ENCODE measurements at regions not wholly inside any gene's neighbourhood (a gene's known extent, or its start where the extent isn't known, plus 50 kb on each side); places are given as distances from the start of the nearest gene placed in this dataset.

DNA sequence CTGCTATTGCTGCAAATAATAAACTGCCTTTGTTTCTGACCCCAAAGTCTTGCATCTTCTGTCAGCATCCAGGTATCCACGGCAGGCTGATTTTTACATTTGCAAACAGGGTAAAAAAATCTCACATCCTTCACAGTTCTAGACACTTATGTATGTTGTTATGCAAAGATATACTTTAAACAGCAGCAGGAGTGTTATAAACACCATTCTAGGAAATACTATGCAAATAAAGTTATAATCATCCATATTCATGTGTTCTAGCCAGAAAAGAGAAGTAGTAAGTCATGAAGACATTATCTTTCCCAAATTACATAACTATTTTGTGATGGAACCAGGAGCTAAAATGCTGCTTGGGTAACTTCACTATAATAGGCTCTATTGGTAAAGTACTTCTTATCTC, 534.2 kb downstream of the LTN1 start:
- Histone ChIP-seq H3K27me3 (ENCODE audit: control insufficient read depth, extremely low read depth, insufficient read depth, low read length) (no peaks in the 10 kb centered on the region), H3K9me3 (ENCODE audit: control insufficient read depth, low read depth, low read length) (no peaks in the 10 kb centered on the region), H2AFZ (ENCODE audit: control insufficient read depth, low read length) (no peak overlapping the region), H3K4me1 (ENCODE audit: control insufficient read depth, extremely low read depth, insufficient read depth, low read length) (no peaks in the 10 kb centered on the region), H3K79me2 (ENCODE audit: control insufficient read depth, insufficient read depth, low read length) (no peaks in the 10 kb centered on the region), H3K36me3 (ENCODE audit: control insufficient read depth in 2 of 2, extremely low read depth in 1 of 2, insufficient read depth in 2 of 2, low read length in 2 of 2) (no peaks in the 10 kb centered on the region), H4K20me1 (ENCODE audit: control insufficient read depth, extremely low read depth, insufficient read depth, low read length) (no peaks in the 10 kb centered on the region), H3K9me1 (ENCODE audit: control insufficient read depth, extremely low read depth, insufficient read depth, low read length) (no peaks in the 10 kb centered on the region), H3K9ac (ENCODE audit: control insufficient read depth, extremely low read depth, insufficient read depth, low read length) (no peak overlapping the region), H3K4me2 (ENCODE audit: control insufficient read depth, extremely low read depth, insufficient read depth, low read depth, low read length) (no peak overlapping the region), H3K27ac (ENCODE audit: control insufficient read depth, insufficient read depth, low read length) (no peak overlapping the region), H3K4me3 (ENCODE audit: control insufficient read depth in 2 of 3, extremely low read depth in 1 of 3, insufficient read depth in 2 of 3, low read depth in 1 of 3, low read length in 3 of 3) (no peak overlapping the region)
- DNase-seq (ENCODE audit: low read depth, low spot score): no peak
- dilution Hi-C loops (cut with MboI; ENCODE audit: extremely low pct_ligation_motif_present, low sequenced_read_pairs): no loop called here
- TF ChIP-seq, protein P1, sequence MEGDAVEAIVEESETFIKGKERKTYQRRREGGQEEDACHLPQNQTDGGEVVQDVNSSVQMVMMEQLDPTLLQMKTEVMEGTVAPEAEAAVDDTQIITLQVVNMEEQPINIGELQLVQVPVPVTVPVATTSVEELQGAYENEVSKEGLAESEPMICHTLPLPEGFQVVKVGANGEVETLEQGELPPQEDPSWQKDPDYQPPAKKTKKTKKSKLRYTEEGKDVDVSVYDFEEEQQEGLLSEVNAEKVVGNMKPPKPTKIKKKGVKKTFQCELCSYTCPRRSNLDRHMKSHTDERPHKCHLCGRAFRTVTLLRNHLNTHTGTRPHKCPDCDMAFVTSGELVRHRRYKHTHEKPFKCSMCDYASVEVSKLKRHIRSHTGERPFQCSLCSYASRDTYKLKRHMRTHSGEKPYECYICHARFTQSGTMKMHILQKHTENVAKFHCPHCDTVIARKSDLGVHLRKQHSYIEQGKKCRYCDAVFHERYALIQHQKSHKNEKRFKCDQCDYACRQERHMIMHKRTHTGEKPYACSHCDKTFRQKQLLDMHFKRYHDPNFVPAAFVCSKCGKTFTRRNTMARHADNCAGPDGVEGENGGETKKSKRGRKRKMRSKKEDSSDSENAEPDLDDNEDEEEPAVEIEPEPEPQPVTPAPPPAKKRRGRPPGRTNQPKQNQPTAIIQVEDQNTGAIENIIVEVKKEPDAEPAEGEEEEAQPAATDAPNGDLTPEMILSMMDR (optimal IDR thresholded peaks at IDR 0.05 in 1 of 3, IDR thresholded peaks at IDR 0.05 in 1 of 3, conservative IDR thresholded peaks at IDR 0.05 in 1 of 3; ENCODE audit: extremely low read depth in 1 of 3, insufficient read depth in 2 of 3, low read length in 3 of 3): no peak
- TF ChIP-seq EZH2 (IDR thresholded peaks at IDR 0.05; ENCODE audit: low read length): no peak
- FAIRE-seq: no peak

DNA sequence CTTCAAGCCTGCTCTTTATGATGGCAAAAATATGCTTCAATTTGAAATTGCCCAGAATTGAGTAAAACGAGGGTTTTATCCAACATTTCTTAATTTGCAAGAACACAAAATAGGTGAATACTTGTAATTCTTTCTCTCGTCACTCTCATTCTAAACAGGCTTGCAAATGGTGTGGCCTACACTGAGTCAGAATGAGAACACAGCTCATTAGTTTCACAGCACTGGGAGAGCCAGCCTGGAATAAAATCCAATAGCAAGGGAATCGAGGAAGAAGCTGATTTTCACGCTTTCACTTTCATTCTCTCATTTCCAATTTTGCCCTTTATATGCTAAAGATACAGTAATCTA, 537.5 kb downstream of the LTN1 start:
- H3K4me2 ChIP-seq (ENCODE audit: control insufficient read depth, extremely low read depth, insufficient read depth, low read depth, low read length): no peak overlapping the region
- TF ChIP-seq, protein P1 (optimal IDR thresholded peaks at IDR 0.05 in 1 of 3, IDR thresholded peaks at IDR 0.05 in 1 of 3, conservative IDR thresholded peaks at IDR 0.05 in 1 of 3; ENCODE audit: extremely low read depth in 1 of 3, insufficient read depth in 2 of 3, low read length in 3 of 3): no peak
- no peak for TF ChIP-seq EZH2 (IDR thresholded peaks at IDR 0.05; ENCODE audit: low read length)
- no peaks in the 10 kb centered on the region for H4K20me1 ChIP-seq (ENCODE audit: control insufficient read depth, extremely low read depth, insufficient read depth, low read length)
- dilution Hi-C loops (cut with MboI; ENCODE audit: extremely low pct_ligation_motif_present, low sequenced_read_pairs): no loop called here
- H3K9ac ChIP-seq (ENCODE audit: control insufficient read depth, extremely low read depth, insufficient read depth, low read length): no peak overlapping the region
- no peaks in the 10 kb centered on the region for H3K36me3 ChIP-seq (ENCODE audit: control insufficient read depth in 2 of 2, extremely low read depth in 1 of 2, insufficient read depth in 2 of 2, low read length in 2 of 2)
- H3K79me2 ChIP-seq (ENCODE audit: control insufficient read depth, insufficient read depth, low read length): no peaks in the 10 kb centered on the region
- H3K9me3 ChIP-seq (ENCODE audit: control insufficient read depth, low read depth, low read length): no peaks in the 10 kb centered on the region
- FAIRE-seq (no peak), DNase-seq (ENCODE audit: low read depth, low spot score) (no peak)
- no peak overlapping the region for H3K27ac ChIP-seq (ENCODE audit: control insufficient read depth, insufficient read depth, low read length)
- H3K27me3 ChIP-seq (ENCODE audit: control insufficient read depth, extremely low read depth, insufficient read depth, low read length): no peaks in the 10 kb centered on the region
- no peak overlapping the region for H2AFZ ChIP-seq (ENCODE audit: control insufficient read depth, low read length)
- H3K4me1 ChIP-seq (ENCODE audit: control insufficient read depth, extremely low read depth, insufficient read depth, low read length): no peaks in the 10 kb centered on the region
- H3K4me3 ChIP-seq (ENCODE audit: control insufficient read depth in 2 of 3, extremely low read depth in 1 of 3, insufficient read depth in 2 of 3, low read depth in 1 of 3, low read length in 3 of 3): no peak overlapping the region
- H3K9me1 ChIP-seq (ENCODE audit: control insufficient read depth, extremely low read depth, insufficient read depth, low read length): no peaks in the 10 kb centered on the region
